Upper lobe of right lung (tissue), 1 donor: ENCODE measurements at regions not wholly inside any gene's neighbourhood (a gene's known extent, or its start where the extent isn't known, plus 50 kb on each side); places are given as distances from the start of the nearest gene placed in this dataset.

ENCODE experiments used
- ATAC-seq: fragments of 200-7000 bp; cut with Tn5 transposase; one replicate; pipeline ENCODE4 v1.9.1; 2020; ENCODE audit warnings: mild to moderate bottlenecking, moderate library complexity
- DNase-seq: peaks from one replicate; pipeline ENCODE4 v3.0.0-alpha.2; 2020
- H3K27ac ChIP-seq: fragments of 200-600 bp; one replicate; pipeline ENCODE4 v1.8.0; 2022
- H3K27me3 ChIP-seq: fragments of 200-600 bp; one replicate; pipeline ENCODE4 v1.8.0; 2022; ENCODE audit warnings: mild to moderate bottlenecking
- H3K36me3 ChIP-seq: fragments of 200-600 bp; one replicate; pipeline ENCODE4 v1.8.0; 2022
- H3K4me1 ChIP-seq: fragments of 200-600 bp; one replicate; pipeline ENCODE4 v1.8.0; 2022
- H3K4me3 ChIP-seq: fragments of 200-600 bp; one replicate; pipeline ENCODE4 v1.8.0; 2022; ENCODE audit warnings: mild to moderate bottlenecking
- H3K9me3 ChIP-seq: fragments of 200-600 bp; one replicate; pipeline ENCODE4 v1.8.0; 2022
- intact Hi-C: fragments of 100-400 bp; cut with DNase I; formaldehyde crosslinking; loops from one replicate; pipeline ENCODE4 v1.11.0; 2022
- TF ChIP-seq, protein P1 (sequence below): fragments of 200-600 bp; IDR thresholded peaks from one replicate; pipeline ENCODE4 v1.8.0; 2022; ENCODE audit warnings: antibody characterized with exemption
- donor health status: DM: no; HTN: yes; CAD: no; lungs with severe emphysema.

DNA sequence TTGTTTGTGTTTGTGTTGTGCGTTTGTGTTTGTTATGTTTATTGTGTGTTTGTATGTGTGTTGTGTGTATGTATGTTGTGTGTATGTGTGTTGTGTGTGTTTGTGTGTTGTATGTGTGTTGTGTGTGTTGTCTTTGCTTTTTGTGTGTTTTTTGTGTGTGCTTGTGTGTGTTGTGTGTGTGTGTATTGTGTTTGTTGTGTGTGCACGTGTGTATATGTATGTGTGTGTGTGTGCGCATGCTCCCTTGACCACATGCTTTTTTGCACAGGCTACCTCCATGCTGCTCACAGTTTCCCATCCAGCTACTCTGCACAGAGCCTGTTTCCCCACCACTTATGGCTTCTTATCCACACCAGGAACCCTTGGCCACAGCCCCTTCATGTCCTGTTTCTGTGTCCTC lies 720.0 kb upstream of the ADAMTS16 start:
- DNase-seq (no peak), ATAC-seq (no peak)
- H3K27ac ChIP-seq, result no peak overlapping the region
- no peaks in the 10 kb centered on the region for H3K27me3 ChIP-seq
- no peaks in the 10 kb centered on the region for H3K9me3 ChIP-seq
- TF ChIP-seq, protein P1, sequence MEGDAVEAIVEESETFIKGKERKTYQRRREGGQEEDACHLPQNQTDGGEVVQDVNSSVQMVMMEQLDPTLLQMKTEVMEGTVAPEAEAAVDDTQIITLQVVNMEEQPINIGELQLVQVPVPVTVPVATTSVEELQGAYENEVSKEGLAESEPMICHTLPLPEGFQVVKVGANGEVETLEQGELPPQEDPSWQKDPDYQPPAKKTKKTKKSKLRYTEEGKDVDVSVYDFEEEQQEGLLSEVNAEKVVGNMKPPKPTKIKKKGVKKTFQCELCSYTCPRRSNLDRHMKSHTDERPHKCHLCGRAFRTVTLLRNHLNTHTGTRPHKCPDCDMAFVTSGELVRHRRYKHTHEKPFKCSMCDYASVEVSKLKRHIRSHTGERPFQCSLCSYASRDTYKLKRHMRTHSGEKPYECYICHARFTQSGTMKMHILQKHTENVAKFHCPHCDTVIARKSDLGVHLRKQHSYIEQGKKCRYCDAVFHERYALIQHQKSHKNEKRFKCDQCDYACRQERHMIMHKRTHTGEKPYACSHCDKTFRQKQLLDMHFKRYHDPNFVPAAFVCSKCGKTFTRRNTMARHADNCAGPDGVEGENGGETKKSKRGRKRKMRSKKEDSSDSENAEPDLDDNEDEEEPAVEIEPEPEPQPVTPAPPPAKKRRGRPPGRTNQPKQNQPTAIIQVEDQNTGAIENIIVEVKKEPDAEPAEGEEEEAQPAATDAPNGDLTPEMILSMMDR, result no peak
- H3K4me1 ChIP-seq, result no peaks in the 10 kb centered on the region
- no peaks in the 10 kb centered on the region for H3K36me3 ChIP-seq
- intact Hi-C loops, result no loop called here
- no peak overlapping the region for H3K4me3 ChIP-seq

DNA sequence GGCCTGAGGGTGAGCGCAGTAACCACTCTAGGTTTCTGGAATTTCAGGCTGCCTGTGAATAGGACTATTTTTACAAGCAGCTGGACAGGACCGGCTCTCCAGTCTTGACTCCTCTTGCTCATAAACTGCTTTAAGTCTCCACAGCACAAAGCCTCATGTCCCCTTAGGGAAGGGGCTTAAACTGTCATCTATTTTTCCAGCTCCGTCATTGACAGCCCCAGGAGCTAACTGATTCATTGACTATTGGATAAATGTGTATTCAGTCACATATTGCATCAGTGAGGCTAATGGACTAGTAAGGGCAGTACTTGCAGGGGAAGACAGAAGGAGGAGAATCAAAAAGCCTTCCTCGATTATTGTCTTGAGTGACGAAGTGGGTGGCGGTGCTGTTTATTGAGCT lies 719.4 kb upstream of the ADAMTS16 start:
- ATAC-seq (no peak), DNase-seq (no peak)
- no peaks in the 10 kb centered on the region for H3K4me1 ChIP-seq
- H3K27me3 ChIP-seq, result no peaks in the 10 kb centered on the region
- no peak overlapping the region for H3K4me3 ChIP-seq
- H3K9me3 ChIP-seq, result no peaks in the 10 kb centered on the region
- no peak overlapping the region for H3K27ac ChIP-seq
- no peaks in the 10 kb centered on the region for H3K36me3 ChIP-seq
- intact Hi-C loops, result no loop called here
- TF ChIP-seq, protein P1, result no peak

DNA sequence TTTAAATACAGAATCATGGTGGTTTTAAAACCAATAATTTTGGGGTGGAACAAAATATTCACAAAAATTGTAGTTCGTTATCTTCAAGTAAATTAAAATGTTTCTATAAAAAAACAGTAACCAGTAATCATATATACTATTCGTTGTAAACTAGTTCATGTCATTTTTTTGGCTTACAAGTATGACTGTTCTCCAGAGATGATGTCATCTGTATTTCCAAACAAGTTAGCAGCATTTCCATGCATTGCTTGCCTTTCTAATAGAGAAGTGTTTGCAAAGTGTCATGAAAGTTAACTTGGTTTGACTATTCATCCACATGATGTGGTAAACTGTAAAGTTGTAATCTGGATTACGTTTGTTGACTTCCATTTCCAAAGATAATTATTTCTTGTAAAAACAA lies 717.9 kb upstream of the ADAMTS16 start:
- Histone ChIP-seq H3K9me3 (no peaks in the 10 kb centered on the region), H3K4me3 (no peak overlapping the region), H3K27me3 (no peaks in the 10 kb centered on the region), H3K27ac (no peak overlapping the region), H3K36me3 (no peaks in the 10 kb centered on the region), H3K4me1 (no peaks in the 10 kb centered on the region)
- intact Hi-C loops, result no loop called here
- TF ChIP-seq, protein P1, result no peak
- ATAC-seq (no peak), DNase-seq (no peak)

DNA sequence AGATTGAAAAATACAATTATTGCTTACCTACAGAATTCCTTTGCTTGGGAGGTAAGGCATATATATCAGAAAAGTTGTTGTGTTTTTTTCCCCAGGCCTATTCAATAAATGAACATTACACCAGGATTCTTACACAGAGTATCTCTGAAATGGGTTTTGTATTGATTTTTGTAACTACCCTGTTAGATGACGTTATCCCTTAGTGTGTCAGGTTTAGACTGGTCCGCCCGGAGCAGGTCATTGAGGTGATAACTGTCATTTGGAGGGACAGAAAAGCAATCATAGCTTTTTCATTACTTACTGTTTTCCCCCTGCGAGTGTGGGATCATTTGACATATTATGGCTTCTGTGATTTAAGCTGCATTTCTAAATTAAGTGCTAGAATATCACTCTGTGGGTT lies 715.2 kb upstream of the ADAMTS16 start:
- no peak for DNase-seq
- TF ChIP-seq, protein P1, result no peak

DNA sequence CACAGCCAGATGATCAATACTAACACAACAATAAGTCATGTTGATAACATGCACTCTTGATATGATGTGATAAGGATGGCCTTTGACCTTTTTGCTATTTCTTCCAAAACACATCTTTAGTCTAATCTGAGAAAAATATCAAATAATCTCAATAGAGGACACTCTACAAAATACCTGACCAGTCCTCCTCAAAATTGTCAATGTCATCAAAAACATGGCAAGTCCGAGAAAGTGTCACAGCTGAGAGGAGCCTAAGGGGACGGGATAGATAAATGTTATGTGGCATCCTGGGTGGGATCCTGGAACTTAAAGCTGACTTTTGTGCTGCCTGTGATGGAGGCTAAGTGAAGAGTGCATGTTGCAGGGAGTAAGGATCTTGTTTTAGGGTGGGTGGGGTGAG lies 699.6 kb upstream of the ADAMTS16 start:
- no peak overlapping the region for H3K27ac ChIP-seq
- no peaks in the 10 kb centered on the region for H3K27me3 ChIP-seq
- intact Hi-C loops, result no loop called here
- no peak for ATAC-seq
- H3K9me3 ChIP-seq, result no peaks in the 10 kb centered on the region
- no peak for DNase-seq
- H3K36me3 ChIP-seq, result no peaks in the 10 kb centered on the region
- H3K4me1 ChIP-seq, result no peaks in the 10 kb centered on the region
- no peak overlapping the region for H3K4me3 ChIP-seq
- TF ChIP-seq, protein P1, result no peak

More for the DNA sequence above, 715.2 kb upstream of the ADAMTS16 start:
- Histone ChIP-seq H3K27me3 (no peaks in the 10 kb centered on the region), H3K36me3 (no peaks in the 10 kb centered on the region), H3K4me1 (no peaks in the 10 kb centered on the region), H3K27ac (no peak overlapping the region), H3K9me3 (no peaks in the 10 kb centered on the region), H3K4me3 (no peak overlapping the region)
- no peak for ATAC-seq
- intact Hi-C loops, result no loop called here

DNA sequence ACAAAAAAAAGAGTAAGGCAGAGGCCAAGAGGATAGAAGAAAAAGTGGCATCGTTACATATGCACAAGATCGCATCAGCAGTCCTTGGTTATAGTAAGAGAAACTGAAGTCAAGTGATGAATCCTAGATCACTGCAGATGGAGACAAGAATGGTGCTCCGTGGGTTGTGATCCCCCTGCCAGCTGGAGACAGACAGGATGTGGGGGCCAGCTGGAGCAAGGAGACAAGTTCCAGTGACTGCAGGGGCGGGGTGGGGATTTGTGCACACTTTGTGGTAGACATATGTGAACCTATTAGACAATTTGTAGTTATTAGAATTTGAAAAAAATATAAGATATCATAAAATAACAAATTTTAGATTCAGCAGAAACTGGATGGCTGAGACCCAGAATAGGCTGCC lies 697.9 kb upstream of the ADAMTS16 start:
- Histone ChIP-seq H3K27ac (no peak overlapping the region), H3K27me3 (no peaks in the 10 kb centered on the region), H3K4me1 (no peaks in the 10 kb centered on the region), H3K9me3 (no peaks in the 10 kb centered on the region), H3K36me3 (no peaks in the 10 kb centered on the region), H3K4me3 (no peak overlapping the region)
- TF ChIP-seq, protein P1, result no peak
- no peak for DNase-seq
- no peak for ATAC-seq
- intact Hi-C loops, result no loop called here
